CD14-positive monocyte (primary cell): ENCODE measurements at regions not wholly inside any gene's neighbourhood (a gene's known extent, or its start where the extent isn't known, plus 50 kb on each side); places are given as distances from the start of the nearest gene placed in this dataset.

Experiments used
- DNase-seq, 3 donors: peaks; one replicate each; pipeline ENCODE4 v3.0.0-alpha.2; 2011 to 2022
- H2AFZ ChIP-seq: 2 replicates; pipeline ENCODE4 v1.6.0; 2012; ENCODE audit warnings: mild to moderate bottlenecking, low read depth, low read length, inconsistent platforms; ENCODE audit not compliant: insufficient read depth, poor library complexity, severe bottlenecking
- H3K27ac ChIP-seq, 2 donors: 1 replicate in 1 of 2; 2 replicates in 1 of 2; pipeline ENCODE4 v1.5.1; 2012 to 2013; ENCODE audit warnings: low read length in 2 of 2, control low read depth in 1 of 2, inconsistent platforms in 1 of 2, low read depth in 1 of 2, mild to moderate bottlenecking in 1 of 2
- H3K27me3 ChIP-seq, 2 donors: one replicate each; pipeline versions ENCODE4 v1.6.0 to v1.6.1; 2011 to 2013; ENCODE audit warnings: low read length in 2 of 2; ENCODE audit not compliant: control insufficient read depth in 2 of 2, insufficient read depth in 2 of 2
- H3K36me3 ChIP-seq, 2 donors: replicated peaks in 1 of 2; 1 replicate in 1 of 2; 2 replicates in 1 of 2; pipeline versions ENCODE4 v1.5.1 to v1.6.1; 2012 to 2013; ENCODE audit warnings: low read length in 2 of 2, control low read depth in 1 of 2, inconsistent platforms in 1 of 2, mild to moderate bottlenecking in 1 of 2; ENCODE audit not compliant: insufficient read depth in 2 of 2, control insufficient read depth in 1 of 2
- H3K4me1 ChIP-seq, 2 donors: 1 replicate in 1 of 2; 2 replicates in 1 of 2; pipeline versions ENCODE4 v1.5.1 to v1.6.1; 2012 to 2013; ENCODE audit warnings: low read length in 2 of 2, control low read depth in 1 of 2, inconsistent platforms in 1 of 2, mild to moderate bottlenecking in 1 of 2, moderate library complexity in 1 of 2; ENCODE audit not compliant: insufficient read depth in 2 of 2, control insufficient read depth in 1 of 2
- H3K4me2 ChIP-seq: replicated peaks from 2 replicates; pipeline ENCODE3; 2012; ENCODE audit warnings: low read length, moderate library complexity, mild to moderate bottlenecking; ENCODE audit not compliant: poor library complexity, severe bottlenecking; ENCODE audit errors: extremely low read depth
- H3K4me3 ChIP-seq, 3 experiments: fragments of 200-600 bp in 1 of 3; sonication (generic) in 1 of 3; replicated peaks in 1 of 3; 1 replicate in 2 of 3; 2 replicates in 1 of 3; pipeline ENCODE4 v1.5.1; 2011 to 2013; ENCODE audit warnings: low read length in 3 of 3, mild to moderate bottlenecking in 3 of 3, control low read depth in 2 of 3, low read depth in 2 of 3, inconsistent platforms in 1 of 3, moderate library complexity in 1 of 3
- H3K79me2 ChIP-seq: 2 replicates; pipeline ENCODE4 v1.6.0; 2012; ENCODE audit warnings: mild to moderate bottlenecking, control low read depth, inconsistent platforms, low read length, moderate library complexity; ENCODE audit not compliant: insufficient read depth
- H3K9ac ChIP-seq: 2 replicates; pipeline ENCODE4 v1.6.0; 2017; ENCODE audit warnings: low read length, mild to moderate bottlenecking; ENCODE audit not compliant: insufficient read depth, poor library complexity, severe bottlenecking
- H3K9me3 ChIP-seq, 2 donors: replicated peaks in 1 of 2; 1 replicate in 1 of 2; 2 replicates in 1 of 2; pipeline versions ENCODE4 v1.5.1 to v1.6.1; 2012 to 2013; ENCODE audit warnings: low read length in 2 of 2, control low read depth in 1 of 2; ENCODE audit not compliant: control insufficient read depth in 1 of 2, insufficient read depth in 1 of 2
- H4K20me1 ChIP-seq: 2 replicates; pipeline ENCODE4 v1.6.0; 2012; ENCODE audit warnings: mild to moderate bottlenecking, low read length, control low read depth, moderate library complexity; ENCODE audit not compliant: insufficient read depth
- H3K27ac Mint-ChIP-seq, 7 donors: one replicate each; pipeline ENCODE4 v1.8.0; 2020; ENCODE audit warnings: mild to moderate bottlenecking in 7 of 7, mixed read lengths in 7 of 7, moderate library complexity in 6 of 7, inconsistent platforms in 2 of 7
- H3K27me3 Mint-ChIP-seq, 3 donors: one replicate each; pipeline ENCODE4 v1.8.0; 2021 to 2022; ENCODE audit warnings: low read depth in 3 of 3, mild to moderate bottlenecking in 3 of 3, mixed read lengths in 3 of 3, moderate library complexity in 3 of 3, inconsistent platforms in 1 of 3
- H3K36me3 Mint-ChIP-seq, 2 donors: one replicate each; pipeline ENCODE4 v1.8.0; 2020; ENCODE audit warnings: mixed read lengths in 2 of 2, inconsistent platforms in 1 of 2, mild to moderate bottlenecking in 1 of 2
- H3K4me1 Mint-ChIP-seq: one replicate; pipeline ENCODE4 v1.8.0; 2020; ENCODE audit warnings: mild to moderate bottlenecking, mixed read lengths
- H3K4me3 Mint-ChIP-seq, 2 donors: one replicate each; pipeline ENCODE4 v1.8.0; 2020; ENCODE audit warnings: mild to moderate bottlenecking in 2 of 2, mixed read lengths in 2 of 2, moderate library complexity in 1 of 2
- H3K9me3 Mint-ChIP-seq, 7 donors: one replicate each; pipeline ENCODE4 v1.8.0; 2020 to 2022; ENCODE audit warnings: mixed read lengths in 7 of 7, mild to moderate bottlenecking in 6 of 7, moderate library complexity in 6 of 7, inconsistent platforms in 2 of 7
- WGBS: methylation state at CpG from one replicate; pipeline ENCODE4 v1.1.5; 2013; ENCODE audit warnings: missing lambda C conversion rate; ENCODE audit not compliant: insufficient coverage; 5-methylcytosine and 5-hydroxymethylcytosine counted together
- intact Hi-C, 2 donors: fragments of 100-400 bp; cut with micrococcal nuclease; formaldehyde crosslinking; loops; one replicate each; pipeline versions ENCODE4 v1.15.0 to v1.15.1; 2023
- TF ChIP-seq, protein P1 (sequence below): fragments of 200-600 bp; IDR thresholded peaks from one replicate; pipeline ENCODE4 v1.8.0; 2022; ENCODE audit warnings: antibody characterized with exemption, mild to moderate bottlenecking

DNA sequence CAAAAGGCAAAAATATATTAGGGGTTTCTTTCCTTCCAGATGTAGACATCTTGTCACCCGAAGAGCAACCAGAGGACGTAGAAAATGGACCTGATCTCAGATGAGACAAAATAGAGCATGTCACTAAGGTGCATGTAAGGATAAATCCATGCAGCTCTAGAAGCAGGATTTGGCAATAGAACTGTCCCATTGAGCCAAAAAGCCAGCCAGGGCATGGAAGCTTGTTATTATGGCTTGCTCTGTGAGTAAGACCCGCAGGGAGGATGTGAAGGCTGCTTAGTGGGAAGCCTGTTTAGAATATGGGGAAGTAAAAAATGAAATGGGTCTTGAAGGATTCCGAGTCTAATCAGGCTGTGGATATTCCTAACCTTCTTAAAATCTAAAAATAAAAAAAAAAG, 165.6 kb upstream of the MPDZ start:
- Histone ChIP-seq H3K79me2 (no peaks in the 10 kb centered on the region), H3K9ac (no peak overlapping the region), H3K36me3 (no peaks in the 10 kb centered on the region), H3K9me3 (no peaks in the 10 kb centered on the region), H3K4me2 (no peak overlapping the region), H3K27ac (no peak overlapping the region), H2AFZ (no peak overlapping the region), H4K20me1 (no peaks in the 10 kb centered on the region), H3K4me3 (no peak overlapping the region), H3K4me1 (no peaks in the 10 kb centered on the region), H3K27me3 (no peaks in the 10 kb centered on the region)
- Mint-ChIP-seq H3K9me3 (no peaks in the 10 kb centered on the region), H3K4me3 (no peak overlapping the region), H3K27ac (no peak overlapping the region), H3K36me3 (no peaks in the 10 kb centered on the region), H3K4me1 (no peaks in the 10 kb centered on the region), H3K27me3 (peaks cover 0 to 3% (median 0%) of the 10 kb centered on the region in 3 donors)
- WGBS = 83% methylated on average over 1 of the region's 4 CpGs
- DNase-seq = no peak
- intact Hi-C loops = no loop called here
- TF ChIP-seq, protein P1, sequence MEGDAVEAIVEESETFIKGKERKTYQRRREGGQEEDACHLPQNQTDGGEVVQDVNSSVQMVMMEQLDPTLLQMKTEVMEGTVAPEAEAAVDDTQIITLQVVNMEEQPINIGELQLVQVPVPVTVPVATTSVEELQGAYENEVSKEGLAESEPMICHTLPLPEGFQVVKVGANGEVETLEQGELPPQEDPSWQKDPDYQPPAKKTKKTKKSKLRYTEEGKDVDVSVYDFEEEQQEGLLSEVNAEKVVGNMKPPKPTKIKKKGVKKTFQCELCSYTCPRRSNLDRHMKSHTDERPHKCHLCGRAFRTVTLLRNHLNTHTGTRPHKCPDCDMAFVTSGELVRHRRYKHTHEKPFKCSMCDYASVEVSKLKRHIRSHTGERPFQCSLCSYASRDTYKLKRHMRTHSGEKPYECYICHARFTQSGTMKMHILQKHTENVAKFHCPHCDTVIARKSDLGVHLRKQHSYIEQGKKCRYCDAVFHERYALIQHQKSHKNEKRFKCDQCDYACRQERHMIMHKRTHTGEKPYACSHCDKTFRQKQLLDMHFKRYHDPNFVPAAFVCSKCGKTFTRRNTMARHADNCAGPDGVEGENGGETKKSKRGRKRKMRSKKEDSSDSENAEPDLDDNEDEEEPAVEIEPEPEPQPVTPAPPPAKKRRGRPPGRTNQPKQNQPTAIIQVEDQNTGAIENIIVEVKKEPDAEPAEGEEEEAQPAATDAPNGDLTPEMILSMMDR = no peak

DNA sequence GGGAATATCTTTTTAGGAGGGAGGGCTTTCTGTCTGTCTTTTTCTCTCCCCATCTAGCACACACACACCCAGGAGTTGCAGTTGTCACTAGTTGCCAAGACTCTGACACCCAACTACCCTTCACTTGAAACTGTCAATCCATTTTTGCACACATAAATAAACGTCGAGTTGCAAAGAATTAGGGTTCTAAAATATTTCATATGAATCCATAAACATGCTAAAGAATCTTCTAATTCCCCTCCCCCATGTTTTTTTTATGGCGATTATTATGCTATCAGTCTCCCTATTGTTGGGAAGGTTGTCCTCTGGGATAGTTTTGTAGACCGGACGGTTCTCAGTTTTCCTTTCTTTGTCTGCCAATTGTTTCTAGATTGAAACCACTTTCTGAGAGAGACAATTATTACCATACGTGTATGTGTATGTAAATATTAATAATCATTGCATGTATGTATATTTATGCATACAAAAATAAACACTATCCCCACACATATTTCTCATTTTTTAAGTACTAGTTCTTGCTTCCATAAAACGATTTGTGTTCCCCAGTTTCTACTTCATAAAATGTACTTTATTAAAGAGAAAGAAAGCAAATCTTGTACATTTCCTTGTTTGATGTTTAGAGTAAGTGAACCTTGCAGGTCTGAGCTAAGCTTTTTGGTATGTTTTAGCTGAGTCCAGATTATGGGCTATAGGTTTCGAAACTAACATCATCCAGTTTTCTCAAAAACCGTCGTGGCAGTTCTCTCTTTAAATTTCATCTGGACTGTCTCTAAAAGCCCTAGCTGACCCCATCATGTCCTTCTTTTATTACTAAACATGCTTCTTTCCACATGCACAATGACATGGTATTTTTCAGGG, 165.0 kb upstream of the MPDZ start:
- Histone ChIP-seq H3K9ac (no peak overlapping the region), H4K20me1 (no peaks in the 10 kb centered on the region), H3K4me2 (no peak overlapping the region), H3K9me3 (no peaks in the 10 kb centered on the region), H3K27ac (no peak overlapping the region), H3K27me3 (no peaks in the 10 kb centered on the region), H3K4me1 (no peaks in the 10 kb centered on the region), H3K36me3 (no peaks in the 10 kb centered on the region), H3K4me3 (no peak overlapping the region), H3K79me2 (no peaks in the 10 kb centered on the region), H2AFZ (no peak overlapping the region)
- WGBS = no CpG with 5 or more reads among the region's 10 CpGs
- no peaks in the 10 kb centered on the region for H3K36me3 Mint-ChIP-seq
- no peak for DNase-seq
- intact Hi-C loops = no loop called here
- H3K9me3 Mint-ChIP-seq = no peaks in the 10 kb centered on the region
- peaks cover 0 to 3% (median 0%) of the 10 kb centered on the region in 3 donors for H3K27me3 Mint-ChIP-seq
- no peak overlapping the region for H3K27ac Mint-ChIP-seq
- TF ChIP-seq, protein P1 = no peak
- H3K4me3 Mint-ChIP-seq = no peak overlapping the region
- H3K4me1 Mint-ChIP-seq = no peaks in the 10 kb centered on the region
